ENCODE measurements at regions not wholly inside any gene's neighbourhood (a gene's known extent, or its start where the extent isn't known, plus 50 kb on each side); places are given as distances from the start of the nearest gene placed in this dataset.
"Not testable (repeated sequence)": the region's sequence is repeated elsewhere in the genome, so short reads cannot be mapped to it uniquely, and the experiment has no call there.

- DNase-seq: not testable (repeated sequence)
Measured at GRCh38 chr2:132273585-132273984, 111.8 kb upstream of the ANKRD30BL start.

DNA sequence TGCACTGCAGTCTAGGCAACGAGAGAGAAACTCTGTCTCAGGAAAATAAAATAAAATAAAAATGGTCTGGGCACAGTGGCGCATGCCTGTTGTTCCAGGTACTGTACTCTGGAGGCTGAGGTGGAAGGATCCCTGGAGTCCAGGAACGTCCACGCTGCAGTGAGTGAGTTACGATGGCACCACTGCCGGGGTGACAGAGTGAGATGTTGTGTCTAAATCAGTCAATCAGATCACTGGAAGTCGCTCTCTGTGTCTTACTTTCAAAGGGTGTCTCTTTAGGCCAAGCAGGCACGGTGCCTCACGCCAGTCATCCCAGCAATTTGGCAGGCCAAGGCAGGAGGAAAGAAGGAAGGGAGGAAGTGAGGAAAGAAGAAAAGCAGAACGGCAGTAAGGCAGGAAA is 112.2 kb upstream of the ANKRD30BL start:
- DNase-seq: no peak

DNA sequence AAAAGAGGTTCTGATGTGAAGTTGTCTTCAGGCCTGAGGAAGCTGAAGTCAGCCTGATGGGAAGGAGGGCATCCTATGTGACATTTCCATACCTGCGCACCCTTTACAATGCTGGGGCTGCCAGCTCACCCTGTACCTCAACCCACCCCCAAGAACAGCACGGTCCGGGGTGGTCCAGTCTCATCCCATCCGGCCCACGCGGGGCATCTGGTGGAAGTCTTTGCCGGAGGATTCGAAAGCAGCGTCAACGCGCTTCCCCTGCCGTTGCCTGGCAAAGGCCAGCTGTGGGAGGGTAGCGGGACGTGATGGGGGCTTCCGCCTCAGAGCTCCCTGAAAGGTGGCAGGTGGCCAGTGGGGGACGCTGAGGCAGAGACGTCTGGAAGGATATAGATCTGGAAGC is 113.6 kb upstream of the ANKRD30BL start:
- DNase-seq: no peak

GRCh38 chr2:132276571-132276981 is 114.8 kb upstream of the ANKRD30BL start:
- DNase-seq: no peak

- DNase-seq: no peak
Measured at GRCh38 chr2:132278267-132278666, 116.5 kb upstream of the ANKRD30BL start.

GRCh38 chr2:132279344-132279743 is 117.6 kb upstream of the ANKRD30BL start:
- no peak for DNase-seq

- DNase-seq: no peak
Measured at GRCh38 chr2:132279930-132280615, 118.3 kb upstream of the ANKRD30BL start.

DNA sequence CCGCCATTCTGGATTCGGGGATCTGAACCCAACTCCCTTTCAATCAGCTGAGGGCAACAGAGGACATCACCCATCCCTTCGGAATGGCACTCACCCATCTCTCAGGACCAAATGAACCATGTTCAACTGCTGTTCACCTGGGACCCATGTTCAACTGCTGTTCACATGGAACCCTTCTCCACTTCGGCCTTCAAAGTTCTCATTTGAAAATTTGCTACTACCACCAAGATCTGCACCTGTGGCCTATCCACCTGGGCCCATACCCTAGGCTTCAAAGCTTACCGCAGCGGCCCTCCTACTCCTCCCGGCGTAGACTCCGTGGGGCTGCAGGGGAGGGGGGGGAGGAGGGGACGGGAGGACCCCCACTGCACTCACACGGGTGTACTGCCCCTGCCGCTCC is 119.2 kb upstream of the ANKRD30BL start:
- DNase-seq: no peak

DNA sequence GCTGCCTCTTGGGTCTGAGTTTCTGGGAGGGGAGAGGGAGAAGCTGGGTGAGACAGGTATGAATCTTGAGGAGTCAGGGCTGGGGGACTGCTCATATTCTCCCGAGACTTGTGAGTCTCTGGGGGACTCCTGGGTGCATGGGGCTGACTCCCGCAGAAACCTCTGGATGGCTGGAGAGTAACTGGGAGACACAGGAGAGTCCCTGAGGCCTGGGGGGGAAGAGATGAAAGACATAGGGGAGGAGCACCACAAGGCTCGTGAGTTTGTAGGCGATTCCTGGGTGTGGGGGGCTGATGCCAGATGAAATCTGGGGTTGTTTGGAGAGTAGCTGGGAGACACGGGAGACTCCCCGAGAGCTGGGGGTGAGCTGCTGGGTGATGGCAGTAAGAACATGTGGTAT is 120.4 kb upstream of the ANKRD30BL start:
- not testable (repeated sequence) for DNase-seq

- no peak for DNase-seq
Measured at GRCh38 chr2:132282911-132283310, 121.2 kb upstream of the ANKRD30BL start.

DNA sequence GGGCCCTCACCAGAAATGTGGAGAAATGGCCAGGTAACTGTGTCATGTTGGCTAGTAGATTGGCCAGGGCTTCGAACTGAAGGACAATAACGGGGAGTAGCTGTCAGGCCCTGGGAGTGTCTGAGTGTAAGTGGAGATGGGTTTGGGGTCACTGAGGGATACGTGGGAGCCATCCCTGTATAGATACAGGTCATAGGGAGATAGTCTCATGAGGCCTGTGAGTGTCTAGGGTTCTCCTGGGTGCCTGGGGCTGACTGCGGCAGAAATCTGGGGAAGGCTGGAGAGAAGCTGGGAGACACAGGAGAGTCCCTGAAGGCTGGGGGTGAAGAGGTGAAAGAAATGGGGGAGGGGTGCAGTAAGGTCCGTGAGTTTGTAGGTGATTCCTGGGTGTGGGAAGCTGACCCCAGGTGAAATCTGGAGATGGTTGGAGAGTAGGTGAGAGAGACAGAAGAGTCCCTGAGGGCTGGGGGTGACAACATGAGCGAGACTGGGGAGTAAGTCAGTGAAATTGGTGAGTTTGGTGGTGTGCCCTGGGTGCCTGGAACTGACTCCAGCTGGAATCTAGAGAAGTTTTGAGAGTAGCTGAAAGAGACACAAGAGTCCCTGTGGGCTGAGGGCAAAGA is 124.6 kb upstream of the ANKRD30BL start:
- not testable (repeated sequence) for DNase-seq

GRCh38 chr2:132287910-132288309 is 126.2 kb upstream of the ANKRD30BL start:
- not testable (repeated sequence) for DNase-seq

- not testable (repeated sequence) for DNase-seq
Measured at GRCh38 chr2:132289138-132289537, 127.4 kb upstream of the ANKRD30BL start.

DNA sequence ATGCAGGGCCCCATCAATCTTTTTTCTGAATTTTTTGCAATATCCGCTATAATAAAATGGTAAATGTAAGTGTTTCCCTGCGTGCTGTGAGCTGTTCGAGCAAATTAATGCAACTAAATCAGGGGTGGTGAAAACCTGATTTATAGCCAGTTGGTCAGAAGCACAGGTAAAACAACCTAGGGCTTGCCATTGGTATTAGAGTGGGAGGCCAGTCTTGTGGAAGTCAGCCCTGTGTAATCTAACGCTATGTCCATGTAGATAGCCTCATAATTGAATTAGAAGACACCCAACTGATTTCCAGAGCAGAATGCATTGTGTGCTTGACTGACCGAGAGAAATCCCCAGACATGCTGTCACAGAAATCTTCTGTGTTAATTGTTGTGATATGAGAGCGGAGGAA is 126.8 kb upstream of the GPR39 start:
- DNase-seq: not testable (repeated sequence)

- not testable (repeated sequence) for DNase-seq
Measured at GRCh38 chr2:132300592-132301378, 115.8 kb upstream of the GPR39 start.

DNA sequence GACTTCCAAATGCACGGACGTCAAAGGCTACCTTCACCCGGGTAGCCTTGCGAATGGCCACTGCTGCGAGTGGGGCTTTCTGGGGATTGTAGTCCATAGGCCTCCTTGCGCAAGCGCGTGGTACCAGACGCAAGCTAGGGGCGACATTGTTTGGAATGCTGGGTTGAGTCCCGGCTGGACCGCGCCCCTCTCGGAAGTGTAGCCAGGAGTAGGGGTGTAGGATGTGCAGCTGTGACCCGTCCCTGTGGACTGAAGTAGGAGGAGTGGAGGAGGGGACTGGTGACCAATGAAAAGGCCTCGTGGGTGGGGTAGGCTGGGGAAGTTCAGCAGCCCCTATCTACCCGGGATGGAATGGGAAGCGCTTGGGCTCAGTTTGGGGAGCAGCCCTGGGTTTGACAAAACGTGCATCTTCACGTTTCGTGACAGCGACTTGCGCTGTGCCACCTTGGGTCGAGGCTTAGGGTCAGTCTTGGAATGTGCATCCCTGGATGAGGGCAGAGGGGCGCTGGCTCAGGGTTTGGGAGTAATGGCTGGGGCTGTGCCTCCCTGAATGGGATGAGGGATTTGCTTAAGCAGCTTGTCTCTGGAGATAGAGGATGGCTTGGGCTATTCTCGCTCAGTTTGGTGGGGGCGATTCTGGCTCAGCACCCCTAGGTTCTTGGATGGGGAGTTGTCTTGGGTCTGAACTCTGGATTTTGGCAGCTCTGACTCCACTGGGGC is 111.8 kb upstream of the GPR39 start:
- DNase-seq: not testable (repeated sequence)

DNA sequence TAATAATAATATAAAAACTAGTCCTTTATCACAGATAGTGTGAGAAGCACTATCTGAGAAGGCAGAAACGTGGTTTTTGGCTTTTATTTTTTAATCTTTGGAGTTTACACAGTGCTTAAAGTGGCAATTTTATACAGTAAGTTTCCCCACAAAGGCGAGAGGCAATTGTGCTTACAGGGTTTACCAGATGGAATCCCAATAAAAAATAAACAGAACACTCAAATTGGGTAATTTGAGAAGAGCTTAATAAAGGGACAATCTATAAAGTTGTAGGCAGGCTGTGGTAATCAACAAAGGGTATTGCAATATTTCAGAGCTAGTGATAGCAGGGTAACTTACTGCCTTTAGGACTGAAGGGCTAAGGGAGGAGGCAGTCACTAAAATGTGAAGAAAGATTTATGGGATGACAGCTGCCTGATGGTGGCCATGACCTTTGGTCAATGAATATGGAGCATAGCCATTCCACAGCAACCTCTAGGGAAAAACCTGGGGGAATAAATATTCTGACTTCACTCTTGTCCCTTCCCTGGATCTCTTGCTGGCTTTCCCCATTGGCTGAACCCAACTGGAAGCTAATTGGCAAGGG is 108.9 kb upstream of the GPR39 start:
- DNase-seq: not testable (repeated sequence)

- DNase-seq: not testable (repeated sequence)
Measured at GRCh38 chr2:132309203-132309602, 107.4 kb upstream of the GPR39 start.

GRCh38 chr2:132315546-132315945 is 101.1 kb upstream of the GPR39 start:
- DNase-seq: not testable (repeated sequence)

GRCh38 chr2:132317026-132317680 is 99.5 kb upstream of the GPR39 start:
- DNase-seq: not testable (repeated sequence)

DNA sequence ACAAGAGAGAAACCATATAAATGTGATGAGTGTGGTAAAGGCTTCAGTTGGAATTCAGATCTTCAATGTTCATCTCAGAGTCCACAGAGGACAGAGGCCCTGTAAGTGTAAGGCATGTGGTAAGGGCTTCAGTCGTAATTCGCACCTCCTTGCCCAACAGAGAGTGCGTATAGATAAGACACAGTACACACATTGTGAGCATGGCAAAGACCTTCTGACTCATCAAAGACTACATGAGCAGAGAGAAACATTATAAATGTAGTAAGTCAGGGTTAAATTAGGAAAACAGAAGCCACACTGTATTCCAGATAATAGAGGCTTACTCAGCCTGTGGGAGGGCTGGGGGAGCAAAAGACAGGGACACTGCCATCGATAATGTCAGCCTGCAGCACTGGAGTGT is 98.1 kb upstream of the GPR39 start:
- not testable (repeated sequence) for DNase-seq

DNA sequence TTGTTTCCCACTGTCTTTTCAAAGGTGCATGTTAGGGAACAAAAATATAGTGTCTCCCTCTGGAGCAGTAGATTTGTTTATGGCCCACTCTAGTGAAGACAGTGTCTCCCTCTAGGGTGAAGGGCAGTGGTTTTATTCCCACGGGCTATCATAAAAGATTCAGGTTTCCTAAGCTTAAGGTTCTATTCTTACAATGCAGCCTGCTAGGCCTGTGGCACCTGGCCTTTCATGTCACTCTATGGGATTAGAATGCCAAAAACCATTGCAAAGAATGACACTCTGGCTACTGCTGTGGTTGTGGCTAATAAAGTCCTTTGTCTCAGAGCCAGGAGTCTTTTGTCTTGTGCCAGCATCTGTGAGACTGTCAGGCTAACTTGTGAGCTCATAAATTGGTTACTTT is 92.6 kb upstream of the GPR39 start:
- DNase-seq: not testable (repeated sequence)

Data from activated CD8-positive, alpha-beta memory T cell treated with anti-CD3 and anti-CD28 coated beads, Interleukin-2, amount 50 U/mL, for 48 hours (primary cell).